ENCODE measurements at regions not wholly inside any gene's neighbourhood (a gene's known extent, or its start where the extent isn't known, plus 50 kb on each side); places are given as distances from the start of the nearest gene placed in this dataset.

- H3K9ac ChIP-seq (ENCODE audit: insufficient read depth, low read depth, low read length), result no peak overlapping the region
- no peak for TF ChIP-seq ZNF678 (CRISPR knock-in tag; IDR thresholded peaks at IDR 0.05)
- no peak for TF ChIP-seq ZNF674 (CRISPR knock-in tag; IDR thresholded peaks at IDR 0.05; ENCODE audit: low read depth)
- TF ChIP-seq, protein P1, sequence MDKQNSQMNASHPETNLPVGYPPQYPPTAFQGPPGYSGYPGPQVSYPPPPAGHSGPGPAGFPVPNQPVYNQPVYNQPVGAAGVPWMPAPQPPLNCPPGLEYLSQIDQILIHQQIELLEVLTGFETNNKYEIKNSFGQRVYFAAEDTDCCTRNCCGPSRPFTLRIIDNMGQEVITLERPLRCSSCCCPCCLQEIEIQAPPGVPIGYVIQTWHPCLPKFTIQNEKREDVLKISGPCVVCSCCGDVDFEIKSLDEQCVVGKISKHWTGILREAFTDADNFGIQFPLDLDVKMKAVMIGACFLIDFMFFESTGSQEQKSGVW (CRISPR knock-in tag; IDR thresholded peaks at IDR 0.05; ENCODE audit: borderline replicate concordance), result no peak
- TF ChIP-seq MAFK (conservative IDR thresholded peaks at IDR 0.05 in 1 of 2, IDR thresholded peaks at IDR 0.05 in 1 of 2; ENCODE audit: low read length in 2 of 2), result no peak
- TF ChIP-seq STAG1 (CRISPR knock-in tag; IDR thresholded peaks at IDR 0.05), result no peak
- TF ChIP-seq ZNF562 (CRISPR knock-in tag; IDR thresholded peaks at IDR 0.05; ENCODE audit: borderline replicate concordance), result no peak
- TF ChIP-seq, protein P2, sequence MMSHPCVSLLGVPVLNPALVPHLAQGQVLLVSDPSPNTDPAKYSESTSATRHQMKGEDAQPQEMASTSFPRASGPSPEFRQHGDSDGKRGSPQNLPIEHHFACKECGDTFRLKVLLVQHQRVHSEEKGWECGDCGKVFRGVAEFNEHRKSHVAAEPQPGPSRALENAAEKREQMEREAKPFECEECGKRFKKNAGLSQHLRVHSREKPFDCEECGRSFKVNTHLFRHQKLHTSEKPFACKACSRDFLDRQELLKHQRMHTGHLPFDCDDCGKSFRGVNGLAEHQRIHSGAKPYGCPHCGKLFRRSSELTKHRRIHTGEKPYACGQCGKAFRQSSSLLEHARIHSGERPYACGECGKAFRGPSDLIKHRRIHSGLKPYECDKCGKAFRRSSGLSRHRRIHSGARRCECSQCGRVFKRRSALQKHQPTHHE (CRISPR knock-in tag; IDR thresholded peaks at IDR 0.05; ENCODE audit: borderline replicate concordance), result no peak
- no peak for TF ChIP-seq ZNF274 (CRISPR knock-in tag; IDR thresholded peaks at IDR 0.05)
- 30% methylated on average over 7 of the region's 7 CpGs for WGBS (ENCODE audit: low lambda C conversion rate)
- no peaks in the 10 kb centered on the region for H3K4me1 ChIP-seq (ENCODE audit: insufficient read depth, low read length)
- no peaks in the 10 kb centered on the region for H3K79me2 ChIP-seq (ENCODE audit: insufficient read depth, low read length)
- H3K27me3 ChIP-seq (ENCODE audit: control insufficient read depth in 1 of 2, insufficient read depth in 2 of 2, low read length in 2 of 2), result no peaks in the 10 kb centered on the region
- DNase-seq (ENCODE audit: low spot score) (no peak), FAIRE-seq (no peak), ATAC-seq (no peak)
- no peak overlapping the region for H3K27ac ChIP-seq (ENCODE audit: extremely low read length, insufficient read depth, low read length)
- no TSS peak for BruUV-seq (replicated peaks)
- H2AFZ ChIP-seq (ENCODE audit: low read length), result no peak overlapping the region
- POLR2A ChIA-PET, result no interaction called here
- H3K4me2 ChIP-seq (ENCODE audit: low read depth, low read length), result no peak overlapping the region
- H3K4me3 ChIP-seq (replicated peaks in 1 of 3; ENCODE audit: insufficient read depth in 1 of 3, low read depth in 2 of 3, low read length in 3 of 3), result no peak overlapping the region
- H4K20me1 ChIP-seq (ENCODE audit: insufficient read depth, low read length), result no peaks in the 10 kb centered on the region
- no peaks in the 10 kb centered on the region for H3K9me3 ChIP-seq (ENCODE audit: low read length)
- in situ Hi-C loops (cut with HindIII; ENCODE audit: extremely low pct_ligation_motif_present, low pct_unique_long_range_greater_than_20kb), result no loop called here
- intact Hi-C loops (cut with micrococcal nuclease; ENCODE audit: unreplicated experiment), result no loop called here
- CTCF ChIA-PET (ENCODE audit: low intra/inter-chr PET ratio, low total read pairs), result no interaction called here
- H3K36me3 ChIP-seq (replicated peaks in 1 of 2; ENCODE audit: control insufficient read depth in 1 of 2, insufficient read depth in 2 of 2, low read length in 2 of 2), result no peaks in the 10 kb centered on the region
Observed at GRCh38 chr11:92804388-92804966, 165.0 kb upstream of the MTNR1B start.
